Ascending aorta (tissue), 2 donors: ENCODE measurements at regions not wholly inside any gene's neighbourhood (a gene's known extent, or its start where the extent isn't known, plus 50 kb on each side); places are given as distances from the start of the nearest gene placed in this dataset.

Experiments used
- DNase-seq, 2 donors: peaks; one replicate each; pipeline ENCODE4 v3.0.0-alpha.2; 2019; ENCODE audit warnings: low spot score in 2 of 2
- H3K27ac ChIP-seq, 2 donors: fragments of 200-600 bp; sonication (generic); one replicate each; pipeline ENCODE4 v1.5.1; 2016 to 2017; ENCODE audit warnings: mild to moderate bottlenecking in 1 of 2
- H3K27me3 ChIP-seq: fragments of 200-600 bp; sonication (generic); one replicate; pipeline ENCODE4 v1.5.1; 2017
- H3K36me3 ChIP-seq, 2 donors: fragments of 200-600 bp; sonication (generic); one replicate each; pipeline ENCODE4 v1.5.1; 2016
- H3K4me1 ChIP-seq, 2 donors: fragments of 200-600 bp; sonication (generic); one replicate each; pipeline ENCODE4 v1.5.1; 2016 to 2017; ENCODE audit warnings: mild to moderate bottlenecking in 1 of 2
- H3K4me3 ChIP-seq, 2 donors: fragments of 200-600 bp; sonication (generic); one replicate each; pipeline ENCODE4 v1.5.1; 2016 to 2017; ENCODE audit warnings: mild to moderate bottlenecking in 1 of 2
- H3K9me3 ChIP-seq, 2 donors: fragments of 200-600 bp; sonication (generic); one replicate each; pipeline ENCODE4 v1.5.1; 2016
- intact Hi-C: fragments of 100-400 bp; cut with DNase I; formaldehyde crosslinking; loops from one replicate; pipeline ENCODE4 v1.15.1; 2023
- TF ChIP-seq, protein P1 (sequence below), 3 experiments: fragments of 200-600 bp in 2 of 3; fragments of 450-650 bp in 1 of 3; sonication (generic) in 2 of 3; IDR thresholded peaks; one replicate each; pipeline ENCODE4 v1.5.1; 2016 to 2019; ENCODE audit warnings: antibody characterized with exemption in 3 of 3, mild to moderate bottlenecking in 1 of 3, moderate library complexity in 1 of 3

DNA sequence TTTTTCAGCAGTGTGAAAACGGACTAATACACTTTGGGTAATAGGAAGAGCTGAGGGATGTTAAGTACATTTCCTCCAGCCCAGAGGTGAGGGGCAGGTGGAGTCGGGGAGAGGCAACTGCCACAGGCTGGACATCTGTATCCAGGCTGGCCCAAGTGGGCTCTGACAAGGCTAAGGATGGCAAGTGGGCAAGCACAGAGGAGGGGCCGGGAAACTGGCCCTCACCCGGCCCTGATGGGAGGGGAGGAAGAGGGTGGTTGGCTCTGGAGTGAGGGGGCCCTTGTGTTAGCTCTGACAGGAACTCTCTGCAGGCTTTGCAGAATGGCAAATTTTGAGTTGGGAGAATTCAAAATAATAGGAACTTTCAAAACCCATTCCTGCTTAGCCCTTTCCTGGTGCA lies 251.0 kb upstream of the TNRC6C start:
- TF ChIP-seq, protein P1, sequence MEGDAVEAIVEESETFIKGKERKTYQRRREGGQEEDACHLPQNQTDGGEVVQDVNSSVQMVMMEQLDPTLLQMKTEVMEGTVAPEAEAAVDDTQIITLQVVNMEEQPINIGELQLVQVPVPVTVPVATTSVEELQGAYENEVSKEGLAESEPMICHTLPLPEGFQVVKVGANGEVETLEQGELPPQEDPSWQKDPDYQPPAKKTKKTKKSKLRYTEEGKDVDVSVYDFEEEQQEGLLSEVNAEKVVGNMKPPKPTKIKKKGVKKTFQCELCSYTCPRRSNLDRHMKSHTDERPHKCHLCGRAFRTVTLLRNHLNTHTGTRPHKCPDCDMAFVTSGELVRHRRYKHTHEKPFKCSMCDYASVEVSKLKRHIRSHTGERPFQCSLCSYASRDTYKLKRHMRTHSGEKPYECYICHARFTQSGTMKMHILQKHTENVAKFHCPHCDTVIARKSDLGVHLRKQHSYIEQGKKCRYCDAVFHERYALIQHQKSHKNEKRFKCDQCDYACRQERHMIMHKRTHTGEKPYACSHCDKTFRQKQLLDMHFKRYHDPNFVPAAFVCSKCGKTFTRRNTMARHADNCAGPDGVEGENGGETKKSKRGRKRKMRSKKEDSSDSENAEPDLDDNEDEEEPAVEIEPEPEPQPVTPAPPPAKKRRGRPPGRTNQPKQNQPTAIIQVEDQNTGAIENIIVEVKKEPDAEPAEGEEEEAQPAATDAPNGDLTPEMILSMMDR (IDR thresholded peaks at IDR 0.05) = no peak
- no peaks in the 10 kb centered on the region for H3K36me3 ChIP-seq
- intact Hi-C loops = no loop called here
- H3K27me3 ChIP-seq = no peaks in the 10 kb centered on the region
- no peak overlapping the region for H3K27ac ChIP-seq
- peak in 1 of 2 donors; percentile 21 for DNase-seq
- H3K4me3 ChIP-seq = no peak overlapping the region
- H3K9me3 ChIP-seq = peaks cover 19 to 21% of the 10 kb centered on the region in 2 donors
- no peaks in the 10 kb centered on the region for H3K4me1 ChIP-seq

DNA sequence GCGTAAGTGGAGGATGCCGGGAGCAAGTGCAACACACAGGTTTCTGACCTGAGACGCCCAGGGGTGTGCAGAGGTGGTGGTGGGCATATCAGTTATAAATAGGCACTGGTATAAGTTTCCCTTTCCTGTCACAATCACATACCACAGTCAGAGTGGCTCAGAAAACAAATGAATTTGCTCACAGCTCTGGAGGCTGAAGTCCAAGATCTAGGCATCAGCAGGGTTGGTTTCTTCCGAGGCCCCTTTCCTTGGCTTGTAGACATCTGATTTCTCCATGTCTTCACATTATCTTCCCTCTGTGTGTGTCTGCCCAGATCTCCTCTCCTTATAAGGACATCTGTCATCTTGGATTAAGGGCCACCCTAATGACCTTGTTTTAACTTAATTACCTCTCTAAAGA lies 250.5 kb upstream of the TNRC6C start:
- intact Hi-C loops = no loop called here
- no peaks in the 10 kb centered on the region for H3K36me3 ChIP-seq
- peak in 1 of 2 donors; percentile 15 for DNase-seq
- H3K9me3 ChIP-seq = peaks cover 19 to 21% of the 10 kb centered on the region in 2 donors
- H3K27me3 ChIP-seq = no peaks in the 10 kb centered on the region
- no peak overlapping the region for H3K27ac ChIP-seq
- TF ChIP-seq, protein P1 (IDR thresholded peaks at IDR 0.05) = no peak
- no peaks in the 10 kb centered on the region for H3K4me1 ChIP-seq
- no peak overlapping the region for H3K4me3 ChIP-seq

DNA sequence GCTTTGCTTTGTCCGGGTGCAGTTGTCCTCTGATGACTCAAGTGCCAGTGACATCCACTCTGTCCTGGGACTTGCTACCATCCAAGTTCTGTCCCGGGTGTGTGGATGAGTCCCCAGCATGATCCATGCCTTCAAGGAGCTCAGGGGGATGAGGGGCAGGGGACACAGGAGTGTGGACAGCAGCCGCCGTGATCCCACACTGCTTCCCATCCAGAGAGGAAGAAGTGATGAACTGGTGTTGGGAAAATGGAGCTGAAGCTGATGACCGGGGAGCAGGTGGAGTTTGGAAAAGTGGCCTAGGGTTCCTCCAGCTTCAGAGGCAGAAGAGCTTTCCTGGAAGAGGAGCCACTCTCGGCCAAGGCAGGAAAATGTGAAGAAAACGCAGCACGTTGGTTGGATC lies 249.6 kb upstream of the TNRC6C start:
- DNase-seq = peak in 1 of 2 donors; percentile 24
- intact Hi-C loops = no loop called here
- Histone ChIP-seq H3K27ac (no peak overlapping the region), H3K4me1 (no peaks in the 10 kb centered on the region), H3K9me3 (peaks cover 13 to 16% of the 10 kb centered on the region in 2 donors), H3K27me3 (no peaks in the 10 kb centered on the region), H3K4me3 (no peak overlapping the region), H3K36me3 (no peaks in the 10 kb centered on the region)
- TF ChIP-seq, protein P1 (IDR thresholded peaks at IDR 0.05) = no peak

DNA sequence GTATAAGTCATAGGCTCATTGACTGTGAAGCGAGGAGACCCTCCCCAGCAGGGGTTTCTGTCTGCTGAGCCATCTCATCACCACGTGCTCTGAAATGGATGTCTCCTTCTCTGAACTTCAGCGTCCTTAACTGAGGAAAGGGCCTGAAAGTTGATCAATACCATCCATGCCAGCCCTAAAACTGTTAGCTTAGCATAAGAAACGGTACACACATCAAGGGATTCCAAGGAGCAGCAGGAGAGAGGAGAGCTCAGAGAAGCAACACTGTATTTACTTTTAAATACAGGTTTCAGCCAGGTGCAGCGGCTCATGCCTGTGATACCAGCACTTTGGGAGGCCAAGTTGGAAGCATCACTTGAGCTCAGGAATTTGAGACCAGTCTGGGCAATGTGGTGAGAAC lies 248.9 kb upstream of the TNRC6C start:
- Histone ChIP-seq H3K36me3 (no peaks in the 10 kb centered on the region), H3K9me3 (peaks cover 8 to 9% of the 10 kb centered on the region in 2 donors), H3K27ac (no peak overlapping the region), H3K4me3 (no peak overlapping the region), H3K4me1 (no peaks in the 10 kb centered on the region), H3K27me3 (no peaks in the 10 kb centered on the region)
- peak in 1 of 2 donors; percentile 31 for DNase-seq
- intact Hi-C loops = no loop called here
- TF ChIP-seq, protein P1 (IDR thresholded peaks at IDR 0.05) = no peak

DNA sequence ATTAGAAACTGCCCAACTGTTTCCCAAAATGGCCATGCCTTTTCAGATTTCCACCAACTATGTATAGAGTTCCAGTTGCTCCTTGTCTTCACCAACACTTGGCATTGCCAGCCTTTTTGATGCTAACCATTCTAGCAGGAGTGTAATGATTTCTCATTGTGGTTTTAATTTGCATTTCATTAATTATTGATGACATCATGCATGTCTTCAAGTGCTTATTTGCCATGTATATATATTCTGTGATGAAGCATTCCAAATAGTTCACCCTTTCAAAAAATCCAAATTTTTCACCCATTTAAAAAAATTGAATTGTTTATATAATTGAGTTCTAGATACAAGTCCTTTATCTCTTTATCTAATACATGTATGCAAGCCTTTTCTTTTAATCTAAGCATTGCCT lies 245.9 kb upstream of the TNRC6C start:
- TF ChIP-seq, protein P1 (IDR thresholded peaks at IDR 0.05) = no peak
- intact Hi-C loops = no loop called here

DNA sequence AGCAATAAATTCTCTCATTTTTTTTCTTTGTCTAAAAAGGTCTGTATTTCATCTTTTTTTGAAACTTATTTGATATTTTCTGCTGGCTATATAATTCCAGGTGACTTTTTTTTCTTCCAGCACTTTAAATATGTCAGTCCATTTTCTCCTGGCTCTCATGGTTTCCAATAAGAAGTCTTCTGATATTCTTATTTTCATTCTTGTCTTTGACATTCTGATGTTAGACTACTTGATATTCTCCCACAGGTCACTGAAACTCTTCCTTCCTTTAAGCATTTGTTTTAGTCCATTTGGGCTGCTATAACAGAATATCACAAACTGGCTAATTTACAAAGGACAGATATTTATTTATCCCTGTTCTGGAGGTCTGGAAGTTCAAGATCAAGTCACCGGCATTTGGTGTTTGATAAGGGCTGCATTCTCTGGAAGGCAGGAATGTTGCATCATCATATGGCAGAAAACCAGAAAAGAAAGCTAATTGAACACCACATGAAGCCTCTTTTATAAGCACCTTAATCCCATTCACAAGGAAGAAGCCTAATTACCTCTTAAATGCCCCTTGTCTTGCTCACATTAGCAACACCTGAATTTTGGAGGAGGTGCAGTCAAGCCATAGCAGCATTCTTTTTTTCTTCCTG lies 242.1 kb upstream of the TNRC6C start:
- Histone ChIP-seq H3K27ac (no peak overlapping the region), H3K27me3 (no peaks in the 10 kb centered on the region), H3K4me1 (no peaks in the 10 kb centered on the region), H3K4me3 (no peak overlapping the region), H3K36me3 (no peaks in the 10 kb centered on the region), H3K9me3 (no peaks in the 10 kb centered on the region)
- TF ChIP-seq, protein P1 (IDR thresholded peaks at IDR 0.05) = no peak
- DNase-seq = no peak
- intact Hi-C loops = no loop called here

More for the DNA sequence above, 245.9 kb upstream of the TNRC6C start:
- DNase-seq = no peak
- Histone ChIP-seq H3K36me3 (no peaks in the 10 kb centered on the region), H3K4me3 (no peak overlapping the region), H3K27ac (no peak overlapping the region), H3K27me3 (no peaks in the 10 kb centered on the region), H3K4me1 (no peaks in the 10 kb centered on the region), H3K9me3 (no peaks in the 10 kb centered on the region)
